Vagina (tissue), 2 donors: ENCODE measurements at regions not wholly inside any gene's neighbourhood (a gene's known extent, or its start where the extent isn't known, plus 50 kb on each side); places are given as distances from the start of the nearest gene placed in this dataset.

Experiments
- POLR2A ChIP-seq, 2 donors: fragments of 450-650 bp; IDR thresholded peaks; one replicate each; pipeline ENCODE4 v1.6.1; 2017; ENCODE audit warnings: antibody characterized with exemption in 2 of 2, mild to moderate bottlenecking in 2 of 2, moderate library complexity in 2 of 2
- POLR2AphosphoS5 ChIP-seq, 2 donors: sonication (generic); formaldehyde crosslinking; IDR thresholded peaks; one replicate each; pipeline ENCODE4 v1.9.0; 2017; ENCODE audit warnings: antibody characterized with exemption in 2 of 2, mild to moderate bottlenecking in 2 of 2, low read depth in 1 of 2; ENCODE audit not compliant: insufficient read depth in 1 of 2
- TF ChIP-seq, protein P1 (sequence below), 3 experiments: fragments of 450-650 bp in 2 of 3; fragments of 200-600 bp in 1 of 3; sonication (generic) in 1 of 3; IDR thresholded peaks; one replicate each; pipeline ENCODE4 v1.5.1; 2017 to 2019; ENCODE audit warnings: antibody characterized with exemption in 3 of 3, mild to moderate bottlenecking in 2 of 3, moderate library complexity in 2 of 3

GRCh38 chr13:33560726-33561125 lies 257.2 kb upstream of the RFC3 start:
- TF ChIP-seq, protein P1, sequence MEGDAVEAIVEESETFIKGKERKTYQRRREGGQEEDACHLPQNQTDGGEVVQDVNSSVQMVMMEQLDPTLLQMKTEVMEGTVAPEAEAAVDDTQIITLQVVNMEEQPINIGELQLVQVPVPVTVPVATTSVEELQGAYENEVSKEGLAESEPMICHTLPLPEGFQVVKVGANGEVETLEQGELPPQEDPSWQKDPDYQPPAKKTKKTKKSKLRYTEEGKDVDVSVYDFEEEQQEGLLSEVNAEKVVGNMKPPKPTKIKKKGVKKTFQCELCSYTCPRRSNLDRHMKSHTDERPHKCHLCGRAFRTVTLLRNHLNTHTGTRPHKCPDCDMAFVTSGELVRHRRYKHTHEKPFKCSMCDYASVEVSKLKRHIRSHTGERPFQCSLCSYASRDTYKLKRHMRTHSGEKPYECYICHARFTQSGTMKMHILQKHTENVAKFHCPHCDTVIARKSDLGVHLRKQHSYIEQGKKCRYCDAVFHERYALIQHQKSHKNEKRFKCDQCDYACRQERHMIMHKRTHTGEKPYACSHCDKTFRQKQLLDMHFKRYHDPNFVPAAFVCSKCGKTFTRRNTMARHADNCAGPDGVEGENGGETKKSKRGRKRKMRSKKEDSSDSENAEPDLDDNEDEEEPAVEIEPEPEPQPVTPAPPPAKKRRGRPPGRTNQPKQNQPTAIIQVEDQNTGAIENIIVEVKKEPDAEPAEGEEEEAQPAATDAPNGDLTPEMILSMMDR (IDR thresholded peaks at IDR 0.05), result no peak
- TF ChIP-seq POLR2A (IDR thresholded peaks at IDR 0.05), result no peak
- TF ChIP-seq POLR2AphosphoS5 (IDR thresholded peaks at IDR 0.05; ENCODE audit: insufficient read depth in 1 of 2, low read depth in 1 of 2), result no peak
